GM23338 (cell line): ENCODE measurements at regions not wholly inside any gene's neighbourhood (a gene's known extent, or its start where the extent isn't known, plus 50 kb on each side); places are given as distances from the start of the nearest gene placed in this dataset.

ENCODE experiments used
- ATAC-seq: fragments of 200-7000 bp; cut with Tn5 transposase; 3 replicates; pipeline ENCODE4 v1.9.1; 2020
- DNase-seq: peaks from one replicate; pipeline ENCODE4 v3.0.0-alpha.2; 2015; ENCODE audit warnings: low spot score
- H2AFZ ChIP-seq: fragments of 200-600 bp; sonication (generic); 2 replicates; pipeline ENCODE4 v1.8.0; 2016; ENCODE audit warnings: antibody characterized with exemption, mild to moderate bottlenecking, moderate library complexity
- H3F3A ChIP-seq: fragments of 200-600 bp; sonication (generic); replicated peaks from 2 replicates; pipeline ENCODE4 v1.8.0; 2017; ENCODE audit warnings: antibody characterized with exemption, mixed run types, low read depth
- H3K27ac ChIP-seq: fragments of 200-600 bp; sonication (generic); 2 replicates; pipeline ENCODE4 v1.6.1; 2016; ENCODE audit warnings: low read depth
- H3K27me3 ChIP-seq: fragments of 200-600 bp; sonication (generic); 2 replicates; pipeline ENCODE4 v1.8.0; 2016; ENCODE audit warnings: mild to moderate bottlenecking, mixed run types, moderate library complexity; ENCODE audit not compliant: insufficient read depth
- H3K36me3 ChIP-seq: fragments of 200-600 bp; sonication (generic); 2 replicates; pipeline ENCODE4 v1.8.0; 2016; ENCODE audit warnings: mild to moderate bottlenecking; ENCODE audit not compliant: insufficient read depth
- H3K4me1 ChIP-seq: fragments of 200-600 bp; sonication (generic); 2 replicates; pipeline ENCODE4 v1.8.0; 2016; ENCODE audit warnings: mild to moderate bottlenecking, moderate library complexity; ENCODE audit not compliant: insufficient read depth
- H3K4me2 ChIP-seq: fragments of 200-600 bp; sonication (generic); 2 replicates; pipeline ENCODE4 v1.7.1; 2017; ENCODE audit warnings: mixed run types
- H3K4me3 ChIP-seq: fragments of 200-600 bp; sonication (generic); 2 replicates; pipeline ENCODE4 v1.6.1; 2016; ENCODE audit warnings: mixed run types
- H3K79me2 ChIP-seq: fragments of 200-600 bp; sonication (generic); replicated peaks from 2 replicates; pipeline ENCODE4 v1.8.0; 2017; ENCODE audit warnings: mild to moderate bottlenecking; ENCODE audit not compliant: insufficient read depth
- H3K9me2 ChIP-seq: fragments of 200-600 bp; sonication (generic); 2 replicates; pipeline ENCODE4 v1.8.0; 2017; ENCODE audit not compliant: insufficient read depth
- H4K20me1 ChIP-seq: fragments of 200-600 bp; sonication (generic); replicated peaks from 2 replicates; pipeline ENCODE4 v1.8.0; 2017; ENCODE audit warnings: mild to moderate bottlenecking; ENCODE audit not compliant: insufficient read depth
- H3K27ac Mint-ChIP-seq: 2 replicates; pipeline ENCODE4 v1.8.0; 2020; ENCODE audit warnings: inconsistent platforms, mild to moderate bottlenecking, moderate library complexity, mixed read lengths
- H3K27me3 Mint-ChIP-seq: 3 replicates; pipeline ENCODE4 v1.8.0; 2022; ENCODE audit warnings: low read depth, mild to moderate bottlenecking, moderate library complexity, mixed read lengths, inconsistent platforms; ENCODE audit not compliant: insufficient read depth, poor library complexity
- H3K36me3 Mint-ChIP-seq: 3 replicates; pipeline ENCODE4 v1.8.0; 2021; ENCODE audit warnings: low read depth, mild to moderate bottlenecking, inconsistent platforms, moderate library complexity, mixed read lengths
- H3K4me1 Mint-ChIP-seq: 3 replicates; pipeline ENCODE4 v1.8.0; 2020; ENCODE audit warnings: mild to moderate bottlenecking, inconsistent platforms, mixed read lengths
- H3K4me3 Mint-ChIP-seq: 3 replicates; pipeline ENCODE4 v1.8.0; 2021; ENCODE audit warnings: moderate library complexity, mild to moderate bottlenecking, inconsistent platforms, mixed read lengths
- H3K9me3 Mint-ChIP-seq: 3 replicates; pipeline ENCODE4 v1.8.0; 2020; ENCODE audit warnings: moderate library complexity, mild to moderate bottlenecking, inconsistent platforms, mixed read lengths
- CREB1 ChIP-seq: fragments of 250-450 bp; sonication (Bioruptor Pico); IDR thresholded peaks from 2 replicates; pipeline ENCODE4 v1.5.0; 2020; ENCODE audit warnings: low read depth, mild to moderate bottlenecking, moderate library complexity
- CTCF ChIP-seq, 2 experiments: fragments of 200-600 bp in 1 of 2; sonication (generic) in 1 of 2; conservative IDR thresholded peaks; 2 replicates each; pipeline versions ENCODE4 v1.5.1 to v1.6.1; 2016 to 2017; ENCODE audit warnings: antibody characterized with exemption in 2 of 2, low read depth in 2 of 2, mild to moderate bottlenecking in 2 of 2, moderate library complexity in 1 of 2
- ETS1 ChIP-seq: IDR thresholded peaks from 2 replicates; pipeline ENCODE4 v1.6.1; 2016; ENCODE audit warnings: antibody characterized with exemption
- EZH2 ChIP-seq: fragments of 200-600 bp; sonication (generic); IDR thresholded peaks from one replicate; pipeline ENCODE4 v1.8.0; 2017; ENCODE audit warnings: antibody characterized with exemption, mild to moderate bottlenecking, low read depth; ENCODE audit not compliant: unreplicated experiment
- EZH2phosphoT487 ChIP-seq: fragments of 200-600 bp; sonication (generic); IDR thresholded peaks from one replicate; pipeline ENCODE4 v1.8.1; 2018; ENCODE audit warnings: antibody characterized with exemption; ENCODE audit not compliant: unreplicated experiment
- JUNB ChIP-seq: IDR thresholded peaks from one replicate; pipeline ENCODE4 v1.6.1; 2016; ENCODE audit warnings: antibody characterized with exemption; ENCODE audit not compliant: unreplicated experiment
- NANOG ChIP-seq: IDR thresholded peaks from 2 replicates; pipeline ENCODE4 v1.6.1; 2016; ENCODE audit warnings: antibody characterized with exemption, borderline replicate concordance
- POLR2AphosphoS5 ChIP-seq: IDR thresholded peaks from 2 replicates; pipeline ENCODE4 v1.6.1; 2016; ENCODE audit warnings: antibody characterized with exemption, low read depth
- REST ChIP-seq: IDR thresholded peaks from one replicate; pipeline ENCODE4 v1.6.1; 2018; ENCODE audit warnings: antibody characterized with exemption; ENCODE audit not compliant: unreplicated experiment
- STAT1 ChIP-seq: IDR thresholded peaks from one replicate; pipeline ENCODE4 v1.6.1; 2016; ENCODE audit warnings: antibody characterized with exemption; ENCODE audit not compliant: unreplicated experiment
- ZNF114 ChIP-seq: fragments of 250-450 bp; sonication (Bioruptor Pico); IDR thresholded peaks from 2 replicates; pipeline ENCODE4 v1.5.0; 2020; ENCODE audit warnings: mild to moderate bottlenecking, moderate library complexity
- ZNF331 ChIP-seq: fragments of 250-450 bp; sonication (Bioruptor Pico); IDR thresholded peaks from 2 replicates; pipeline ENCODE4 v1.5.0; 2020; ENCODE audit warnings: low read depth, mild to moderate bottlenecking, moderate library complexity
- ZNF462 ChIP-seq: fragments of 250-450 bp; sonication (Bioruptor Pico); IDR thresholded peaks from 2 replicates; pipeline ENCODE4 v1.5.0; 2020; ENCODE audit warnings: mild to moderate bottlenecking, moderate library complexity

GRCh38 chr4:141467225-141467624 is 169.2 kb upstream of the IL15 start:
- Histone ChIP-seq H3K4me1 (no peaks in the 10 kb centered on the region), H3K4me3 (no peak overlapping the region), H3K27me3 (no peaks in the 10 kb centered on the region), H3K36me3 (no peaks in the 10 kb centered on the region), H3K9me2 (peaks cover 4% of the 10 kb centered on the region; the same call in 1 of the 2 replicates), H2AFZ (no peak overlapping the region), H3K4me2 (no peak overlapping the region), H3F3A (no peaks in the 10 kb centered on the region), H3K27ac (no peak overlapping the region), H3K79me2 (no peaks in the 10 kb centered on the region), H4K20me1 (no peaks in the 10 kb centered on the region)
- Mint-ChIP-seq H3K27ac (no peak overlapping the region), H3K4me3 (no peak overlapping the region), H3K36me3 (no peaks in the 10 kb centered on the region), H3K9me3 (no peaks in the 10 kb centered on the region), H3K4me1 (no peaks in the 10 kb centered on the region), H3K27me3 (no peaks in the 10 kb centered on the region)
- no peak for DNase-seq
- TF ChIP-seq NANOG, result no peak
- no peak for TF ChIP-seq ETS1
- TF ChIP-seq STAT1, result no peak
- TF ChIP-seq POLR2AphosphoS5, result no peak
- no peak for TF ChIP-seq JUNB
- TF ChIP-seq ZNF114 (CRISPR knock-in tag), result no peak
- no peak for TF ChIP-seq ZNF462 (CRISPR knock-in tag)
- TF ChIP-seq CTCF (conservative IDR thresholded peaks at IDR 0.05; ENCODE audit: low read depth in 2 of 2), result no peak
- no peak for TF ChIP-seq EZH2phosphoT487
- no peak for TF ChIP-seq CREB1 (CRISPR knock-in tag)
- no peak for TF ChIP-seq REST
- no peak for TF ChIP-seq EZH2
- no peak for TF ChIP-seq ZNF331
- ATAC-seq, result no peak
